ENCODE measurements at regions not wholly inside any gene's neighbourhood (a gene's known extent, or its start where the extent isn't known, plus 50 kb on each side); places are given as distances from the start of the nearest gene placed in this dataset.

DNA sequence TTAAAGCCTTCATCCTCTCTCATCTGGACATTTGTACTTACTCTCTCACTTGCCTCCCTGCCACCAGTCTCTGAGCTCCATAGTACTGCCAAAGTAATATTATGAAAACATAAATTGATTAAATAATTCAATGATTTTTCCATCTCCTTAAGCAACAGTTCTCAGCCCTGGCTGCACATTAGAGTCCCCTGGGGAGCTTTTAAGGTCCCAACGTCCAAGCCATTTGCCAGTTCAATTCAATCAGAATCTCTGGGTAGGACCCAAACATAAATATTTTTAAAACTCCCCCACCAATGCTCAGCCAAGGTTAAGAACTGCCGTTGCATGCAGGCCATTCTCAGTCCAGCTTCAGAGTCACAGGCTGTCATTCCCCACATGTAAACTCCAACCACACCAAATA lies 114.4 kb upstream of the BMAL1 start (continued):
- TF ChIP-seq, protein P1, sequence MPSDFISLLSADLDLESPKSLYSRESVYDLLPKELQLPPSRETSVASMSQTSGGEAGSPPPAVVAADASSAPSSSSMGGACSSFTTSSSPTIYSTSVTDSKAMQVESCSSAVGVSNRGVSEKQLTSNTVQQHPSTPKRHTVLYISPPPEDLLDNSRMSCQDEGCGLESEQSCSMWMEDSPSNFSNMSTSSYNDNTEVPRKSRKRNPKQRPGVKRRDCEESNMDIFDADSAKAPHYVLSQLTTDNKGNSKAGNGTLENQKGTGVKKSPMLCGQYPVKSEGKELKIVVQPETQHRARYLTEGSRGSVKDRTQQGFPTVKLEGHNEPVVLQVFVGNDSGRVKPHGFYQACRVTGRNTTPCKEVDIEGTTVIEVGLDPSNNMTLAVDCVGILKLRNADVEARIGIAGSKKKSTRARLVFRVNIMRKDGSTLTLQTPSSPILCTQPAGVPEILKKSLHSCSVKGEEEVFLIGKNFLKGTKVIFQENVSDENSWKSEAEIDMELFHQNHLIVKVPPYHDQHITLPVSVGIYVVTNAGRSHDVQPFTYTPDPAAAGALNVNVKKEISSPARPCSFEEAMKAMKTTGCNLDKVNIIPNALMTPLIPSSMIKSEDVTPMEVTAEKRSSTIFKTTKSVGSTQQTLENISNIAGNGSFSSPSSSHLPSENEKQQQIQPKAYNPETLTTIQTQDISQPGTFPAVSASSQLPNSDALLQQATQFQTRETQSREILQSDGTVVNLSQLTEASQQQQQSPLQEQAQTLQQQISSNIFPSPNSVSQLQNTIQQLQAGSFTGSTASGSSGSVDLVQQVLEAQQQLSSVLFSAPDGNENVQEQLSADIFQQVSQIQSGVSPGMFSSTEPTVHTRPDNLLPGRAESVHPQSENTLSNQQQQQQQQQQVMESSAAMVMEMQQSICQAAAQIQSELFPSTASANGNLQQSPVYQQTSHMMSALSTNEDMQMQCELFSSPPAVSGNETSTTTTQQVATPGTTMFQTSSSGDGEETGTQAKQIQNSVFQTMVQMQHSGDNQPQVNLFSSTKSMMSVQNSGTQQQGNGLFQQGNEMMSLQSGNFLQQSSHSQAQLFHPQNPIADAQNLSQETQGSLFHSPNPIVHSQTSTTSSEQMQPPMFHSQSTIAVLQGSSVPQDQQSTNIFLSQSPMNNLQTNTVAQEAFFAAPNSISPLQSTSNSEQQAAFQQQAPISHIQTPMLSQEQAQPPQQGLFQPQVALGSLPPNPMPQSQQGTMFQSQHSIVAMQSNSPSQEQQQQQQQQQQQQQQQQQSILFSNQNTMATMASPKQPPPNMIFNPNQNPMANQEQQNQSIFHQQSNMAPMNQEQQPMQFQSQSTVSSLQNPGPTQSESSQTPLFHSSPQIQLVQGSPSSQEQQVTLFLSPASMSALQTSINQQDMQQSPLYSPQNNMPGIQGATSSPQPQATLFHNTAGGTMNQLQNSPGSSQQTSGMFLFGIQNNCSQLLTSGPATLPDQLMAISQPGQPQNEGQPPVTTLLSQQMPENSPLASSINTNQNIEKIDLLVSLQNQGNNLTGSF (CRISPR knock-in tag; IDR thresholded peaks at IDR 0.05) = no peak
- TF ChIP-seq RARG (CRISPR knock-in tag; IDR thresholded peaks at IDR 0.05; ENCODE audit: low read depth) = no peak
- no peak for TF ChIP-seq ZNF678 (CRISPR knock-in tag; IDR thresholded peaks at IDR 0.05)
- no peak for TF ChIP-seq ZNF232 (CRISPR knock-in tag; IDR thresholded peaks at IDR 0.05; ENCODE audit: borderline replicate concordance)
- TF ChIP-seq ASH2L (IDR thresholded peaks at IDR 0.05; ENCODE audit: insufficient read length, low read depth, low read length) = no peak
- TF ChIP-seq ZNF713 (CRISPR knock-in tag; IDR thresholded peaks at IDR 0.05) = no peak
- TF ChIP-seq FOSL2 (CRISPR knock-in tag; IDR thresholded peaks at IDR 0.05) = no peak
- TF ChIP-seq, protein P2, sequence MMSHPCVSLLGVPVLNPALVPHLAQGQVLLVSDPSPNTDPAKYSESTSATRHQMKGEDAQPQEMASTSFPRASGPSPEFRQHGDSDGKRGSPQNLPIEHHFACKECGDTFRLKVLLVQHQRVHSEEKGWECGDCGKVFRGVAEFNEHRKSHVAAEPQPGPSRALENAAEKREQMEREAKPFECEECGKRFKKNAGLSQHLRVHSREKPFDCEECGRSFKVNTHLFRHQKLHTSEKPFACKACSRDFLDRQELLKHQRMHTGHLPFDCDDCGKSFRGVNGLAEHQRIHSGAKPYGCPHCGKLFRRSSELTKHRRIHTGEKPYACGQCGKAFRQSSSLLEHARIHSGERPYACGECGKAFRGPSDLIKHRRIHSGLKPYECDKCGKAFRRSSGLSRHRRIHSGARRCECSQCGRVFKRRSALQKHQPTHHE (CRISPR knock-in tag; IDR thresholded peaks at IDR 0.05; ENCODE audit: borderline replicate concordance) = no peak
- TF ChIP-seq NCOR1 (IDR thresholded peaks at IDR 0.05; ENCODE audit: borderline replicate concordance, low read length) = no peak
- no peak for TF ChIP-seq ZNF891 (CRISPR knock-in tag; IDR thresholded peaks at IDR 0.05)
- TF ChIP-seq KLF12 (CRISPR knock-in tag; IDR thresholded peaks at IDR 0.05; ENCODE audit: borderline replicate concordance) = no peak

Data from HepG2 (cell line).